ENCODE measurements at regions not wholly inside any gene's neighbourhood (a gene's known extent, or its start where the extent isn't known, plus 50 kb on each side); places are given as distances from the start of the nearest gene placed in this dataset.

- Histone ChIP-seq H3K4me1 (no peaks in the 10 kb centered on the region), H3K36me3 (no peaks in the 10 kb centered on the region), H3K27me3 (no peaks in the 10 kb centered on the region), H3K4me3 (no peak overlapping the region), H3K27ac (no peak overlapping the region), H3K9me3 (no peaks in the 10 kb centered on the region)
- WGBS, 2 donors: 80 to 85% methylated on average over 2 of the region's 2 CpGs
- intact Hi-C loops (cut with DNase I): no loop called here
- no peak for DNase-seq
- no peak for TF ChIP-seq POLR2AphosphoS5 (IDR thresholded peaks at IDR 0.05)
- no peak for TF ChIP-seq EP300 (IDR thresholded peaks at IDR 0.05)
- TF ChIP-seq POLR2A (IDR thresholded peaks at IDR 0.05): no peak
- TF ChIP-seq CTCF (IDR thresholded peaks at IDR 0.05): no peak
Measured at GRCh38 chr5:89028595-89029285, 145.8 kb upstream of the MEF2C start.

- intact Hi-C loops (cut with DNase I): no loop called here
- no peak for DNase-seq
- H3K27ac ChIP-seq: no peak overlapping the region
Measured at GRCh38 chr5:89024045-89024444, 141.1 kb upstream of the MEF2C start.

GRCh38 chr5:89020926-89021610 is 138.1 kb upstream of the MEF2C start:
- no peak overlapping the region for H3K27ac ChIP-seq
- H3K36me3 ChIP-seq: no peaks in the 10 kb centered on the region
- TF ChIP-seq EP300 (IDR thresholded peaks at IDR 0.05) (no peak), POLR2AphosphoS5 (IDR thresholded peaks at IDR 0.05) (no peak), CTCF (IDR thresholded peaks at IDR 0.05) (no peak), POLR2A (IDR thresholded peaks at IDR 0.05) (no peak)
- intact Hi-C loops (cut with DNase I): no loop called here
- H3K4me3 ChIP-seq: no peak overlapping the region
- DNase-seq: no peak
- 96 to 97% methylated on average over 4 of the region's 4 CpGs for WGBS, 2 donors
- no peaks in the 10 kb centered on the region for H3K27me3 ChIP-seq
- peaks cover 0 to 7% (median 5%) of the 10 kb centered on the region in 4 donors for H3K4me1 ChIP-seq
- H3K9me3 ChIP-seq: no peaks in the 10 kb centered on the region

More at GRCh38 chr5:89024045-89024444, 141.1 kb upstream of the MEF2C start:
- no peaks in the 10 kb centered on the region for H3K9me3 ChIP-seq
- 92 to 94% methylated on average over 3 of the region's 3 CpGs for WGBS, 2 donors
- no peaks in the 10 kb centered on the region for H3K27me3 ChIP-seq
- no peaks in the 10 kb centered on the region for H3K36me3 ChIP-seq
- no peaks in the 10 kb centered on the region for H3K4me1 ChIP-seq
- no peak for TF ChIP-seq EP300 (IDR thresholded peaks at IDR 0.05)
- no peak for TF ChIP-seq POLR2A (IDR thresholded peaks at IDR 0.05)
- no peak for TF ChIP-seq POLR2AphosphoS5 (IDR thresholded peaks at IDR 0.05)
- TF ChIP-seq CTCF (IDR thresholded peaks at IDR 0.05): no peak
- H3K4me3 ChIP-seq: no peak overlapping the region

GRCh38 chr5:89016741-89017303 is 133.8 kb upstream of the MEF2C start:
- H3K27me3 ChIP-seq: no peaks in the 10 kb centered on the region
- no peak for TF ChIP-seq EP300 (IDR thresholded peaks at IDR 0.05)
- no peak for TF ChIP-seq CTCF (IDR thresholded peaks at IDR 0.05)
- TF ChIP-seq POLR2AphosphoS5 (IDR thresholded peaks at IDR 0.05): no peak
- no peak for TF ChIP-seq POLR2A (IDR thresholded peaks at IDR 0.05)
- H3K27ac ChIP-seq: no peak overlapping the region
- H3K4me1 ChIP-seq: peaks cover 0 to 22% (median 15%) of the 10 kb centered on the region in 4 donors
- DNase-seq: no peak
- intact Hi-C loops (cut with DNase I): no loop called here
- no peaks in the 10 kb centered on the region for H3K9me3 ChIP-seq
- no peaks in the 10 kb centered on the region for H3K36me3 ChIP-seq
- 95 to 97% methylated on average over 3 of the region's 3 CpGs for WGBS, 2 donors
- no peak overlapping the region for H3K4me3 ChIP-seq
